SK-N-SH (cell line): ENCODE measurements at regions not wholly inside any gene's neighbourhood (a gene's known extent, or its start where the extent isn't known, plus 50 kb on each side); places are given as distances from the start of the nearest gene placed in this dataset.

ENCODE experiments used
- EZH2phosphoT487 ChIP-seq: fragments of 200-600 bp; sonication (generic); IDR thresholded peaks from 2 replicates; pipeline ENCODE4 v1.6.1; 2017; ENCODE audit warnings: low read depth, mixed run types, mild to moderate bottlenecking, antibody characterized with exemption, moderate library complexity, borderline replicate concordance
- PBX3 ChIP-seq: IDR thresholded peaks from 2 replicates; pipeline ENCODE4; 2012

- no peak for TF ChIP-seq PBX3
- no peak for TF ChIP-seq EZH2phosphoT487
Observed at GRCh38 chrX:21266949-21267348, 107.3 kb upstream of the CNKSR2 start.
